ENCODE measurements at regions not wholly inside any gene's neighbourhood (a gene's known extent, or its start where the extent isn't known, plus 50 kb on each side); places are given as distances from the start of the nearest gene placed in this dataset.

DNA sequence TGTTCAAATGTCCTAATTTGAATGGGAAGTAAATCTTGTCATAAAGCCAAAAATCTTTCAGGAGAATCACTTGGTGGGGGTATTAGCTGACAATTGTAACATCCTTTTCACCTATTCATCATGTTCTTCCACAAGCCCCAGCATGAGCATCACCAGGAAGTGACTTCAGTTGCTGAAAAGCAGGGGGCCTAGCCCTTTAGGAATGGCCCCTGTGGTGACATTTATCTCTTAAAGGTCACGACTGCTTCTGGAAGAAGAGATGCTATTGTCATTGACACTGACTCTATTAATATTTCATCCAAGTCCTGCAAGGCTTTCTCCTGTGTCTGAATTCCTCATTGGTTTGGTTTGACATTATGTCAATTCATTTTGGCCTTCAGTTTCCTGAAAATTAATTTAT lies 92.6 kb downstream of the OR5AK2 start:
- Histone ChIP-seq H3K27me3 (ENCODE audit: low read length) (no peaks in the 10 kb centered on the region), H2AFZ (ENCODE audit: low read depth, low read length, severe bottlenecking) (no peak overlapping the region), H3K9me3 (ENCODE audit: insufficient read depth, low read length) (no peaks in the 10 kb centered on the region), H3K9ac (ENCODE audit: low read length) (no peak overlapping the region), H3K36me3 (ENCODE audit: low read length) (no peaks in the 10 kb centered on the region), H3K9me2 (replicated peaks; ENCODE audit: insufficient read depth, low read length) (no peaks in the 10 kb centered on the region), H3K4me2 (ENCODE audit: low read depth, low read length, poor library complexity, severe bottlenecking) (no peak overlapping the region), H3K27ac (ENCODE audit: low read depth, low read length) (no peak overlapping the region), H3F3A (ENCODE audit: insufficient read depth) (no peaks in the 10 kb centered on the region), H3K4me3 (ENCODE audit: insufficient read depth, low read length, poor library complexity, severe bottlenecking) (no peak overlapping the region), H4K20me1 (ENCODE audit: low read depth, low read length) (no peaks in the 10 kb centered on the region), H3K79me2 (ENCODE audit: insufficient read depth, low read length) (no peaks in the 10 kb centered on the region)
- TF ChIP-seq EZH2phosphoT487 (conservative IDR thresholded peaks at IDR 0.05; ENCODE audit: low read length) (no peak), CTCF (IDR thresholded peaks at IDR 0.05; ENCODE audit: insufficient read depth, low read length, poor library complexity, severe bottlenecking) (no peak)

- no peaks in the 10 kb centered on the region for H3K79me2 ChIP-seq (ENCODE audit: insufficient read depth, low read length)
- H3K9ac ChIP-seq (ENCODE audit: low read length), result no peak overlapping the region
- H3K4me2 ChIP-seq (ENCODE audit: low read depth, low read length, poor library complexity, severe bottlenecking), result no peak overlapping the region
- TF ChIP-seq CTCF (IDR thresholded peaks at IDR 0.05; ENCODE audit: insufficient read depth, low read length, poor library complexity, severe bottlenecking) (no peak), EZH2phosphoT487 (conservative IDR thresholded peaks at IDR 0.05; ENCODE audit: low read length) (no peak)
- H3K9me2 ChIP-seq (replicated peaks; ENCODE audit: insufficient read depth, low read length), result no peaks in the 10 kb centered on the region
- H4K20me1 ChIP-seq (ENCODE audit: low read depth, low read length), result no peaks in the 10 kb centered on the region
- no peaks in the 10 kb centered on the region for H3K27me3 ChIP-seq (ENCODE audit: low read length)
- H3K9me3 ChIP-seq (ENCODE audit: insufficient read depth, low read length), result no peaks in the 10 kb centered on the region
- no peak overlapping the region for H3K4me3 ChIP-seq (ENCODE audit: insufficient read depth, low read length, poor library complexity, severe bottlenecking)
- H3K27ac ChIP-seq (ENCODE audit: low read depth, low read length), result no peak overlapping the region
- H3F3A ChIP-seq (ENCODE audit: insufficient read depth), result no peaks in the 10 kb centered on the region
- H2AFZ ChIP-seq (ENCODE audit: low read depth, low read length, severe bottlenecking), result no peak overlapping the region
- H3K36me3 ChIP-seq (ENCODE audit: low read length), result no peaks in the 10 kb centered on the region
Measured at GRCh38 chr11:57082125-57082524, 93.4 kb downstream of the OR5AK2 start.

GRCh38 chr11:57083641-57084385 lies 95.1 kb downstream of the OR5AK2 start:
- no peaks in the 10 kb centered on the region for H3K79me2 ChIP-seq (ENCODE audit: insufficient read depth, low read length)
- no peak overlapping the region for H3K9ac ChIP-seq (ENCODE audit: low read length)
- no peaks in the 10 kb centered on the region for H3F3A ChIP-seq (ENCODE audit: insufficient read depth)
- H3K4me3 ChIP-seq (ENCODE audit: insufficient read depth, low read length, poor library complexity, severe bottlenecking), result no peak overlapping the region
- no peak overlapping the region for H2AFZ ChIP-seq (ENCODE audit: low read depth, low read length, severe bottlenecking)
- H3K27me3 ChIP-seq (ENCODE audit: low read length), result no peaks in the 10 kb centered on the region
- H4K20me1 ChIP-seq (ENCODE audit: low read depth, low read length), result no peaks in the 10 kb centered on the region
- no peaks in the 10 kb centered on the region for H3K9me2 ChIP-seq (replicated peaks; ENCODE audit: insufficient read depth, low read length)
- H3K36me3 ChIP-seq (ENCODE audit: low read length), result no peaks in the 10 kb centered on the region
- TF ChIP-seq CTCF (IDR thresholded peaks at IDR 0.05; ENCODE audit: insufficient read depth, low read length, poor library complexity, severe bottlenecking) (no peak), EZH2phosphoT487 (conservative IDR thresholded peaks at IDR 0.05; ENCODE audit: low read length) (no peak)
- no peak overlapping the region for H3K27ac ChIP-seq (ENCODE audit: low read depth, low read length)
- no peak overlapping the region for H3K4me2 ChIP-seq (ENCODE audit: low read depth, low read length, poor library complexity, severe bottlenecking)
- H3K9me3 ChIP-seq (ENCODE audit: insufficient read depth, low read length), result no peaks in the 10 kb centered on the region

Data from SU-DHL-6 (cell line).